Posterior vena cava (tissue), 2 donors: ENCODE measurements at regions not wholly inside any gene's neighbourhood (a gene's known extent, or its start where the extent isn't known, plus 50 kb on each side); places are given as distances from the start of the nearest gene placed in this dataset.
"Not testable (repeated sequence)": the region's sequence is repeated elsewhere in the genome, so short reads cannot be mapped to it uniquely, and the experiment has no call there.

Source experiments
- DNase-seq: peaks from one replicate; pipeline ENCODE4 v3.0.0-alpha.2; 2020; ENCODE audit warnings: low spot score
- intact Hi-C, 2 donors: fragments of 100-400 bp; cut with DNase I; formaldehyde crosslinking; loops; one replicate each; pipeline versions ENCODE4 v1.14.1 to v1.14.2; 2022 to 2023
- donor health status: DM: yes; HTN: yes; CAD: no.
- donor health status: DM: yes; HTN: yes; CAD: no.

DNA sequence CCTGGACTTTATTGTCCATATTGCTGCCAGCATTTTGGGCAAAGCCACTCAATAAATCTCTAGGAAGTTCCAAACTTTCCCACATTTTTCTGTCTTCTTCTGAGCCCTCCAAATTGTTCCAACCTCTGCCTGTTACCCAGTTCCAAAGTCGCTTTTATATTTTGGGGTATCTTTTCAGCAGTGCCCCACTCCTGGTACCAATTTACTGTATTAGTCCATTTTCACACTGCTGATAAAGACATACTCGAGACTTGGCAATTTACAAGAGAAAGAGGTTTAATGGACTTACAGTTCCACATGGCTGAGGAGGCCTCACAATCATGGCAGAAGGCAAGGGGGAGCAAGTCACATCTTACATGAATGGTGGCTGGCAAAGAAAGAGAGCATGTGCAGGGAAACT lies 53.4 kb downstream of the AHSP start:
- DNase-seq, intact Hi-C loops: not testable (repeated sequence)

DNA sequence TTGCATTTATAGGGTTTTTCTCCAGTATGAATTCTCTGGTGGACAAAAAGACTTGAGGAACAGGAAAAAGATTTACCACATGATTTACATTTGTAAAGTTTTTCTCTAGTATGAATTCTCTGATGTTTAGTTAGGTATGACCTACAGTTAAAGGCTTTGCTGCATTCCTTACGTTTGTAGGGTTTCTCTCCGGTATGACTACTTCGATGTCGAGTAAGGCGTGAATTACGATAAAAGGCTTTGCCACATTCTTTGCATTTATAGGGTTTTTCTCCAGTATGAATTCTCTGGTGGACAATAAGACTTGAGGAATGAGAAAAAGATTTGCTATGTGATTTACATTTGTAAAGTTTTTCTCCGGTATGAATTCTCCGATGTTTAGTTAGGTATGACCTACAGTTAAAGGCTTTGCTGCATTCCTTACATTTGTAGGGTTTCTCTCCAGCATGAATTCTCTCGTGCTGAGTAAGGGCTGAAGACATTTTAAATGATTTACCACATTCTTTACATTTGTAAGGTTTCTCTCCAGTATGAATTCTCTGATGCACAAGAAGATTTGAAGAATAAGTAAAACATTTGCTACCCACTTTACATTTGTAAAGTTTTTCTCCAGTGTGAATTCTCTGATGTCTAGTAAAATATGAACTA lies 74.2 kb downstream of the AHSP start:
- intact Hi-C loops, DNase-seq: not testable (repeated sequence)

DNA sequence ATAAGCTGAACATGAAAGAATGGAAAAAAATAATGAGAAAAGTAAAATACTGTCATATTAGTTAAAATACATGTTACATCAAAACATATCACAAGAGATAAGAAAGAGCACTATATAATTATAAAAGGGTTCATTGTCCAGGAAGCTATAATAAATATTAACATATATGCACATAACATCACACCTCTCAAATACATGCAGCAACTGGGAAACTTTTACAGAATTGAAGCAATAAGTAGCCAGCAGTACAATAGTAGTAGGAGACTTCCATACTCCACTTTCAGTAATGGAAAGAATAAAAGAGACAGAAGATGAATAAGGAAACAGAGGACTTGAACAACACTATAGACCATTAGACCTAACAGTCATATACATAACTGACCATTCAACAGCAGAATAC lies 90.4 kb downstream of the AHSP start:
- no peak for DNase-seq
- intact Hi-C loops, result no loop called here

DNA sequence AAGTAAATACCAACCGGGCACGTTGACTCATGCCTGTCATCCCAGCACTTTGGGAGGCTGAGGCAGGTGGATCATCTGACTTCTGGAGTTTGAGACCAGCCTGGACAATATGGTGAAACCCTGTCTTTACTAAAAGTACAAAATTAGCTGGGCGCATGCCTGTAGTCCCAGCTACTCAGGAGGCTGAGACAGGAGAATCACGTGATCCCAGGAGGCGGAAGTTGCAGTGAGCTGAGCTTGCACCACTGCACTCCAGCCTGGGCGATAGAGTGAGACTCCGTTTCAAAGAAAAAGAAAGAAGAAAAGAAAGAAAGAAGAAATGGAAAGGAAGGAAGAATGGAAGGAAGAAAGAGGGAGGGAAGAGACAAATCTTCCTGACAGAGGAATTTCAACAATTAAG lies 108.7 kb downstream of the AHSP start:
- intact Hi-C loops, result no loop called here
- no peak for DNase-seq

DNA sequence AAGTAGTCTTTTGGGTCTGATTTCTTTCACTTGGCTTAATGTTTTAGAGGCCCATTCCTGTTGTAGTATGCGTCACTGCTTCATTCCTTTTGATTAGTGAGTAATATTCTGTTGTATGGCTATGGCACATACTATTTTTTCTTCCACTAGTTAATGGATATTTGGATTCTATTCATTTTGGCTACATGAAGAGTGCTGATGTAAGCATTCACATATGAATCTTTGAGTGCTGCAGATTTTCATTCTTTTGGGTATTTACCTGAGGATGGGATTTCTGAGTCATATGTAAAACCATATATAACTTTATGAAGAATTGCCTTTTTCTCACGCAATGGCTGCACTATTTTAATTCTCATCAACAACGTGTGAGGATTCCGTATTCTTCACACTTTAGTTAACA lies 113.6 kb downstream of the AHSP start:
- no peak for DNase-seq
- intact Hi-C loops, result no loop called here

DNA sequence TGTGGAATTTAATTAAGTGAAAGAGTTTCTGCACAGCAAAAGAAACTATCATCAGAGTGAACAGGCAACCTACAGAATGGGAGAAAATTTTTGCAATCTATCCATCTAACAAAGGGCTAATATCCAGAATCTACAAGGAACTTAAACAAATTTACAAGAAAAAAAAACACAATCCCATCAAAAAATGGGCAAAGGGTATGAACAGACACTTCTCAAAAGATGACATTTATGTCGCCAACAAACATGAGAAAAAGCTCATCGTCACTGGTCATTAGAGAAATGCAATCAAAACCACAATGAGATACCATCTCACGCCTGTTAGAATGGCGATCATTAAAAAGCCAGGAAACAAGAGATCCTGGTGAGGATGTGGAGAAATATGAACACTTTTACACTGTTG lies 128.0 kb downstream of the AHSP start:
- intact Hi-C loops, DNase-seq: not testable (repeated sequence)

DNA sequence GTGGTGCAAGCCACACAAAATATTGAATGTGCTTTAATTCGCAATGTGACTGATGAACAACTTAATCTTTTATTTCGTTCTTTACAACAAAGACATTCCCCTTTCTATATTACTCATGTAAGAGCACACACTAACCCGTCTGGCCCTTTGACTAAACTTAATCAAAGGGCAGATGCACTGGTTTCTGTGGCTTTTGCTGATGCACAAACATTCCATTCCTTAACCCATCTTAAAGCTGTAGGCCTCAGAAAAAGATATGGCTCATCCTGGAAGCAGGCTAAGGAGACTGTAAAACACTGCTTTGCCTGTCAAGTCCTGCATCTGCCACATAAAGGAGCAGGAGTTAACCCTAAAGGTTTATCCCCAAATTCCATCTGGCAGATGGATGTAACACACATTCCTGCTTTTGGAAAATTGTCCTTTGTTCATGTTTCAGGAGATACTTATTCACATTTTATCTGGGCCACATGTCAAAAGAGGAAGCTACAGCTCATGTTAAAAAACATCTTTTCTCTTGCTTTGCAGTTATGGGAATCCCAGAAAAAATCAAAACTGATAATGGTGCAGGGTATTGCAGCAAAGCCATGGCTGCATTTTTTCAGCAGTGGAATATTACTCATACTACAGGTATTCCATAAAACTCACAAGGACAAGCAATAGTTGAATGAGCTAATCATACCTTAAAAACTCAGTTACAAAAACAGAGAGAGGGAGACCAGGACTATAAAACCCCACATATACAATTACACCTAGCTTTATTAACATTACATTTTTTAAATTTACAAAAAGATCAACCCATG lies 137.2 kb downstream of the AHSP start:
- intact Hi-C loops, result no loop called here
- DNase-seq, result no peak

DNA sequence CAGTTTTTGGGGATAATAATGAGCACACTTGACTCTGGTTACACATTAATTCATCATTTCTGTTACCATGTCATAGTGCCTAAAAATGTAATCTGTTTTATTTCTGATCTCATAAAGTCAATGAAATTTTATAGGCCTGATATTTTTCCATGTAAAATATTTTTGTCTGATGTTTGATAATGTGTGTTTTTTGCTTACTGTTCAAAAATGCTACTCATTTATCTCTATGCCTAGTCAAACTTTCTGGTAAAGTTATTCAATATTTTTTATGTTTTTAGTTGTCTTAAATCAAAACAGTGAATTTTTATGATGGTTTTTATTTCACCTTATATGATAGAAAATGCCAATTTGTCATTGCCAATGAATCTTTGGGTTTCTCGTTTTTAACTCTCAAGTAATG lies 147.0 kb downstream of the AHSP start:
- intact Hi-C loops, result no loop called here

DNA sequence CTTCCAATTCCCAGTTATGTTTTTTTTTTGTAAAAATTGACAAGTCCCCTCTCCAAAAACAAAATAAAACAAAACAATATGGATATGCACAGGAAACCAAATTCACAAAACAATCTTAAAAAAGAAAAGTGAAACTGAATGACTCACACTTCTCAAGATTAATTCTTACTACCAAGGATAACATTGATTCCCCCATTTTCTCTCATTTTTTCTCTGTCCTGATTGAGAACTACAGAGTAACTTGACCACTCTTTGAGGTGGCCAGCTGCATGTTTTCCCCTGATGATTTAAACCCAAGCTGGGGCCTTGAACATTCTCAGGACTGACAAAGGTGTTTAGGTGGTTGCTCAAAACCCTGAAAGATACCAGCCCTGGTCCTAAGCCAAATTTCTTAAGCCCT lies 149.0 kb downstream of the AHSP start:
- DNase-seq, result no peak
- intact Hi-C loops, result no loop called here

More for the DNA sequence above, 147.0 kb downstream of the AHSP start:
- no peak for DNase-seq

DNA sequence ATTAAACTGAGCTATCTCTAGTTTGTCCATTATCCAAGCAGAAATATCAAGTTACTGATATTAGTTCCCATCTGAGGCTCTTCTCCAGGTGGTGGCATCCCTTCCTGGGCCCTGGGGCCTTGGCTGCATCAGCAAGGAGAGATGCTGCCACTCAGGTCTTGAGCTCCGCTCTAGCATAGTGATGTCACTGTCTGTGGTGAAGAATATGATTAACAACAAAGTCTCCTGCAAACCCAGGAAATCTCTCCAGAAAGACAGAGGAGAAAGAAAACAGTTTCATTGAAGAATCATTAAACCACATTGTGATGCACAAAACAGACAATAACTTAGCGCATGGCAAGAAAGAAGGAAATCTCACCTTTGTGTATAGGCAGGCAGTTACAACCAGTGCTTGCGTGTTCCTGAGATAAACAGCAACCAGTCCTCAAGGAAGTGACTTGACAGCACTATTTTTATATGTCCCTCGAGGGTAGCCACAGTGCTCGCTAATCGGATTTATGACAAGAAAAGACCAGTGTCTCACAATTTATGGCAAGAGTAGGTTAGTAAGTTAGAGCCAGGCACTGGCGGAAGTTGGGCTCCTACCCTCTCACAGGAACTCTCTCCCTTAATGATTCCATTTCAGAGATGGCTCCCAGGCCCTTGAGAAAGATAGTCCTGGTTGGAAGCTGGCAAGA lies 151.1 kb downstream of the AHSP start:
- intact Hi-C loops, result no loop called here
- no peak for DNase-seq

DNA sequence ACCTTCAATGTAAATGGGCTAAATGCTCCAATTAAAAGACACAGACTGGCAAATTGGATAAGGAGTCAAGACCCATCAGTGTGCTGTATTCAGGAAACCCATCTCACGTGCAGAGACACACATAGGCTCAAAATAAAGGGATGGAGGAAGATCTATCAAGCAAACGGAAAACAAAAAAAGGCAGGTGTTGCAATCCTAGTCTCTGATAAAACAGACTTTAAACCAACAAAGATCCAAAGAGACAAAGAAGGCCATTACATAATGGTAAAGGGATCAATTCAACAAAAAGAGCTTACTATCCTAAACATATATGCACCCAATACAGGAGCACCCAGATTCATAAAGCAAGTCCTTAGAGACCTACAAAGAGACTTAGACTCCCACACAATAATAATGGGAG lies 161.6 kb downstream of the AHSP start:
- intact Hi-C loops, DNase-seq: not testable (repeated sequence)

DNA sequence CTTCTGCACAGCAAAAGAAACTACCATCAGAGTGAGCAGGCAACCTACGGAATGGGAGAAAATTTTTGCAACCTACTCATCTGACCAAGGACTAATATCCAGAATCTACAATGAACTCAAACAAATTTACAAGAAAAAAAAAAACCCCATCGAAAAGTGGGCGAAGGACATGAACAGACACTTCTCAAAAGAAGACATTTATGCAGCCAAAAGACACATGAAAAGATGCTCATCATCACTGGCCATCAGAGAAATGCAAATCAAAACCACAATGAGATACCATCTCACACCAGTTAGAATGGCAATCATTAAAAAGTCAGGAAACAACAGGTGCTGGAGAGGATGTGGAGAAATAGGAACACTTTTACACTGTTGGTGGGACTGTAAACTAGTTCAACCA lies 164.6 kb downstream of the AHSP start:
- DNase-seq, intact Hi-C loops: not testable (repeated sequence)

DNA sequence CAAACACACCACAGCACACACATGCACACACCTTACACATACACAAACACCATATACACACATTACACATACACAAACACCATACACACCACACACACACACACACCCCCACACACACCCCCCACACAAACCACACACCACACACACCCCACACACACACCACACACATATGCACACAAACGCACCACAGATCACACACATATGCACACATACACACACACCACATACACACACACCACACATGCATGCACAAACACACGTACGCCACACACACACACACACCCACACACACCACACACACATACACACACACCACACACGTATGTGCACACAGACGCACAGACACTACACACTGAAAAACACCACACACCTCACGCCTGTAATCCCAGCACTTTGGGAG lies 166.0 kb downstream of the AHSP start:
- DNase-seq, result no peak
- intact Hi-C loops, result no loop called here

DNA sequence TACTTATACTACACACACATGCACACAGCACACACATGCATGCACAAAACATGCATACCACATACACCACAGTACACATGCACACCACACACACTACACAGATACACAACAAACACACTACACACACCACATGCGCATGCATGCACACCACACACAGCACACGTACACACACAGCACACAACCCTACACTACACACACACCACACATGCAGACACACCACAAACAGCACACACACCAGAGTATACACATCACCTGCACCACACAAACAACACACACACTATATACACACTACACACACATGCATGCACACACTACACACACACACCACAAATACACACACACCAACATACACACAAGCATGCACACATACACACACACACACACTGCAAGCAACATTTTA lies 166.8 kb downstream of the AHSP start:
- intact Hi-C loops, result no loop called here
- no peak for DNase-seq

DNA sequence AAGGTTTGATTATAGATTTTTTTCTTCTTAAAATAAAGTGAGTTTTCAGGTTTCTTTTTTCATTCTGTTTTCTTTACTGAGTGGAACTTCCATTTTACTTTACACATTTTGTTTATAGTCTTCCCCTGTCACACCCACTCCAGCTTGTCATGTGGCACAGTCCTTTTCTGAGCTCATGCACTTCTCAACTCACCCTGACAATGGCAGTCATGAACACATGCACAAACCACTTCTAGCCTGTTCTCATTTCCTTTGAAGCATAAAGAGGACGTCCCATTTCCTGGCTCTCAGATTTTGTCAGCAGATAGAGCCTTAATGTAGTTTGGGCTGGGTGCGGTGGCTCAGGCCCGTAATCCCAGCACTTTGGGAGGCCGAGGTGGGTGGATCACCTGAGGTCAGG lies 168.0 kb downstream of the AHSP start:
- intact Hi-C loops, result no loop called here
- no peak for DNase-seq

DNA sequence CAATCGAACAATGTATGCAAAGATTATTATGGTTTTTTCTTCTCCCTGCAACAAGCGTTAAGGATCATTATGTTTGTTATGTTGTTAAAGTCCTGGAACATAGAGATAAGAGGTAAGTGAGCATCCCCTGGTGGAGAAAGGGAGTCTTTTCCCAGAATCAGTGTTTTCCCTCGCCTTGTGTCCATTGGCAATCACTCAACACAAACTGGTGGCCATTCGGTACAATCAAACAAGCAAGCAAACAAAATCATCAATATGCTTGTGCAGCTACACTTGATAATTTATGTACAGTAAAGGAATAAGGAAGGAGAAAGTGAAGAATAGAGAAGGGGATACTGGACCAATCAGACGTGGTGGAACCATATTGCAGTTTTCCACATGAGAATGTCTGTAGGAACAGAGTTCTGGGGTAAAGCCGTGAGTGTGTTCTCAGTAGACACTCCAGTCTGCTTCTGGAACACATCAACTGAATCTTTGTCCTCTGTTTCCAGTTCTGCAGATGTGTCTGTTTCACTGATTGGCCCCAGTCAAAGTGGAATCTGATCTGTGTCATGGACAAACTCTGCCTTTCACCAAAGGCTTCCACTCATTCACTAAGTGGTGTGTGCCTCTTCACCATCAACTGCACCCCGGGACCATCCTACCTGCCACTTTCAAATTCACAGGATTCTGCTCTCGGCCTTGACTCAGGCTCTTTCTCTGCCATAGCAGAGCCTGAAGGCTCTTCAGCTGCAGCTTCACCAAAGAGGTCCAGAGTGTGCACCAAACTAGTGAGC lies 169.5 kb downstream of the AHSP start:
- intact Hi-C loops, result no loop called here
- DNase-seq, result no peak

DNA sequence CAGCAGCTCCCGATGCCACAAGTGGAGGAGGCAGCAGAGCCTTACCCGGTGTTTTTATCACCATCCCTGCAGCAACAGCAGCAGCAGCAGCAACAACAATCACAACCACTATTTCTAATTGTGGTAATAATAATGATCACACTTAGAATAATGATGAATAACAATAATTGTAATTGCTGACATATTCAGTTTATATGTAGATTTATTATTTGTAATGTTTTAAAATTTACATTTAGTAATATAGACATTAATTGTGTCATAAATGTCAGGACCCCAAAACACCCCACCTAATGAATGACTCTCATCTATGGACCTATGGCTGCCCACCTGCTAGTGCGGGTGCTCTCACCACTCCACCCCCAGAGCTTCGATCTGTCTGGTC lies 170.0 kb downstream of the AHSP start:
- DNase-seq, result no peak
- intact Hi-C loops, result no loop called here

DNA sequence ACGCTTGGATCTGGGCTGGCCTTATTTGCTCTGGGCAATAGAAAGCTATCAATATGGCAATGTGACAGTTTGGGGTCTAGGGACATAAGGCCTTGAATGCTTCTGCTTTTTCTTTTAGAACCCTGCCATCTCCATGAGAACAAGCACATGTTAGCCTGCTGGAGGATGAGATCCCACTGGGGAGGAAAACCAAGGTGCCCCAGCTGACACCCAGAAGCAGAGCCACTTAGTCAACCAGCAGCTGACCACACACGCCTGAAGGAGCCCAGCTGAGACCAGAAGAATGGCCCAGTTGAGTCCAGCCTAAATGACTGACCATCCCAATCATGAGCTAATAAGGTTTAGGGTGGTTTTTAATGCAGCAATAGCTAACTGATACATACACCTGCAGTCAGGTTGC lies 171.2 kb downstream of the AHSP start:
- DNase-seq, result no peak
- intact Hi-C loops, result no loop called here

DNA sequence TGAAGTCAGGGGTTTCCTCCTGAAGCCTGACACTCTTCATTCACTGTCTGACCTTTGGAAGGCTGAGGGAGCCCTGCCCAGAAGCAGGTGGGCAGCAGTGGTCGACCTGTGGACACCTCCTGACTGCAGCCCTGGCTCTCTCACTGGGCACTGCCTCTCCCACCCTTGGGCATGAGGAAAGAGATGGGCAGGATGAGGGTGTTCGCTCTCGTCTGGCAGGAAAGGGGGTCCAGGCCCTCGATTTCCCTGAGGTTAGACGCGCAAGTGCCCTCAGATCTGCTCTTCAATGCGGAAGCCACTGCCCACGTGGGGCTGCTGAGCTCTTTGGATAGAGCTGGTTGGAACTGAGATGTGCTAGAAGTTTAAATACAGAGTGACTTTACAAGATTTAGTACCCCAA lies 171.9 kb downstream of the AHSP start:
- intact Hi-C loops, result no loop called here
- no peak for DNase-seq

DNA sequence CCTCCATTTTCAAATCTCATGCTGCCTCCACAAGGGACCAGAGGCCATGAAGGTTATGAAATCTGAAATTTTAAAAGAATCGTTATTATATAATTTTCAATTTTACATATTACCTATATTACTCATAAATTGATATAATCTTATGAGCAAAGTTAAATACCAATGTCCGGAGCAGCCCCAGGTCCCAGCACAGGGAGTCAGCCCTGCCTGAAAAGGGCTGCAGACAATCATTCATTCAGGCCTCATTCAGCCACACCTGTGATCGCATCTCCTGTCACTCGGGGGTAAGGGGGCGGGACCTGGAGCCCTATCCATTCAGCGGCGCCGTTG lies 172.5 kb downstream of the AHSP start:
- intact Hi-C loops, result no loop called here
- no peak for DNase-seq
